Loucy (cell line): ENCODE measurements at regions not wholly inside any gene's neighbourhood (a gene's known extent, or its start where the extent isn't known, plus 50 kb on each side); places are given as distances from the start of the nearest gene placed in this dataset.
A peak's percentile ranks its signal among the peaks of the same experiment; 100 is the strongest.

Experiments
- EZH2phosphoT487 ChIP-seq: fragments of 200-600 bp; IDR thresholded peaks from 2 replicates; pipeline ENCODE4 v1.6.1; 2018; ENCODE audit warnings: antibody characterized with exemption, mild to moderate bottlenecking, moderate library complexity, borderline replicate concordance
- TF ChIP-seq, protein P1 (sequence below): fragments of 200-600 bp; sonication (generic); conservative IDR thresholded peaks from 2 replicates; pipeline ENCODE4 v1.5.1; 2014; ENCODE audit warnings: mild to moderate bottlenecking, antibody characterized with exemption, low read length

DNA sequence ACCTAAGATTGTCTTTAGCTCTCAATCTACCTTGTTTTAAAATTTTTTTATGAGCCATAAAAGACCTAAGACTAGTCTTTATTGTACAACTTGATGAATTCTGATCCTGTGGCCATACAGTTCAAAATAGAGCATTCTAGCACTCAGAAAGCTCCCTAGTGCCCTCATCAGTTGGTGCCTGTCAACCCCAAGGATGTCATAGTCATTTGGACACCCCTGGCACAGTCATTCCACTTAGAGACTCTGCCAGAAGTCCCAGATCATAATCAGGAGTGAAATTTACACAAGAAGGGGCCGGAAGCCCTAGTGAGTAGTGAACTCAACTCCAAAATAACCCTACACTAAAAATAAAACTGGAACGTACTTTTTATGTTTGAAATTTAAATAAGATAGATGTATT, 80.0 kb upstream of the INSIG1 start:
- TF ChIP-seq, protein P1, sequence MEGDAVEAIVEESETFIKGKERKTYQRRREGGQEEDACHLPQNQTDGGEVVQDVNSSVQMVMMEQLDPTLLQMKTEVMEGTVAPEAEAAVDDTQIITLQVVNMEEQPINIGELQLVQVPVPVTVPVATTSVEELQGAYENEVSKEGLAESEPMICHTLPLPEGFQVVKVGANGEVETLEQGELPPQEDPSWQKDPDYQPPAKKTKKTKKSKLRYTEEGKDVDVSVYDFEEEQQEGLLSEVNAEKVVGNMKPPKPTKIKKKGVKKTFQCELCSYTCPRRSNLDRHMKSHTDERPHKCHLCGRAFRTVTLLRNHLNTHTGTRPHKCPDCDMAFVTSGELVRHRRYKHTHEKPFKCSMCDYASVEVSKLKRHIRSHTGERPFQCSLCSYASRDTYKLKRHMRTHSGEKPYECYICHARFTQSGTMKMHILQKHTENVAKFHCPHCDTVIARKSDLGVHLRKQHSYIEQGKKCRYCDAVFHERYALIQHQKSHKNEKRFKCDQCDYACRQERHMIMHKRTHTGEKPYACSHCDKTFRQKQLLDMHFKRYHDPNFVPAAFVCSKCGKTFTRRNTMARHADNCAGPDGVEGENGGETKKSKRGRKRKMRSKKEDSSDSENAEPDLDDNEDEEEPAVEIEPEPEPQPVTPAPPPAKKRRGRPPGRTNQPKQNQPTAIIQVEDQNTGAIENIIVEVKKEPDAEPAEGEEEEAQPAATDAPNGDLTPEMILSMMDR, result peak; percentile 39
- TF ChIP-seq EZH2phosphoT487, result no peak
